ENCODE measurements at regions not wholly inside any gene's neighbourhood (a gene's known extent, or its start where the extent isn't known, plus 50 kb on each side); places are given as distances from the start of the nearest gene placed in this dataset.
"Not testable (repeated sequence)": the region's sequence is repeated elsewhere in the genome, so short reads cannot be mapped to it uniquely, and the experiment has no call there.

DNA sequence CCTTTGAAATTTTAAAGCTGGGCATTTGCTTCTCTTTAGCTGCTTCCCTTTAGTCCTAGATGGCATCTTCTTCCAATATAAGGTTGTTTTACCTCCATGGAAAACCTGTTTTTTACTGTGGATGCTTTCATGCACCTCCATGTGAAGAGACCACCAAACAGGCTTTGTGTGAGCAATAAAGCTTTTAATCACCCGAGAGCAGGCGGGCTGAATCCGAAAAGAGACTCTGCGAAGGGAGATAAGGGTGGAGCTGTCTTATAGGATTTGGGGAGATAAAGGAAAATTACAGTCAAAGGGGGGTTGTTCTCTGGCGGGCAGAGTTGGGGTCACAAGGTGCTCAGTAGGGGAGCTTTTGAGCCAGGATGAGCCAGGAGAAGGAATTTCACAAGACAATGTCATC, 1049.8 kb downstream of the PLOD2 start:
- DNase-seq: not testable (repeated sequence)

DNA sequence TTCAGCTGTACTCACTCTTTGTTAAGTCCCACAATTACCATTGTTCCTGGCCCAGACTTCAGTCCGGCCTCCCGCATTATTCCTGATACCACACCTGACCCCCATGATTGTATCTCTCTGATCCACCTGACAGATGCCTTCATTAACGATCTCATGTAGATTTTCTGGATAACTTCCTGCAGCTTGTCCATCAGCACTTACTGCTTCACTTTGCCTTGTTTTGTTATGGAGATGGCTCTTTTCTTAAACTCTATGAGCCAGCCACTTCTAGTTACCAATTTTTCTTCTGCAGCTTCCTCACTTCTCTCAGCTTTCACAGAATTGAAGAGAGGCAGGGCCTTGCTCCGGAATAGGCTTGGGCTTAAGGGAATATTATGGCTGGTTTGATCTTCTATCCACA, 1044.2 kb downstream of the PLOD2 start:
- no peak for DNase-seq

GRCh38 chr3:145118303-145118702, 1042.7 kb downstream of the PLOD2 start:
- DNase-seq: no peak

DNA sequence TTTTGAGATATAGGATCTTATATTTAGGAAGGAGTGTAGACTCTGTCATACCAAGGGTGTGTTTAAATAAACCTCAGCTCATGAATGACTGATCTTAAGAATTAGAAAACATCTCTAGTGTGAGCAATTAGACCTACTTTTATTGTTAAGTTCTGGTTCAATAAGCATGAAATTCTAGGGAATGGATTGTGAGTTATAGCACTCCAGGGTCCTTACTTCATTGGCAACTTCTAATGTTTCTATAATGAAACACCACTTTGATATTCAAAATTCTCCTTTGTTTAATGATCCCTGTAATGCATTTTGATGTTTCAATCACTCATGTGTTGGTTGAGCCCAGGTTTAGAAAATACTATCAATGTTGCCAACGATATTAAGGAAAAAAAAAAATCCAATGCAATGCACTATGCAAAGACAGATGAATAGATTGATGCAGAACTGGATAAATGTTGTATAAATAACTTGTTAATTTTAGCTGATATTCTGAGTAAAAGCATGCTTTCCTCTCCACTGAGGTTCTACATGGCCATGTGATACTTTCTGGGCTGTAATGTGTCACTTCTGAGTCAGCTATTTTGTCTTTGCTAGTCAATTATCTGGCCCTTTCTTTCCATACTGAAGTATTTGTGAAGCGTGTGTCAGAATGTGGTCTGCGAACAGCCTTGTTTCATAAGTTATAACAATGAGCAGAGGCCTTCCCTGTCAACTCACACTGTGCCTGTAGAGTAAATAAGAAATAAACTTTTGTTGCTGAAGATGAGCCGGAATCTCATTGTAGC, 1035.9 kb downstream of the PLOD2 start:
- DNase-seq: no peak

GRCh38 chr3:145133281-145133680, 1027.7 kb downstream of the PLOD2 start:
- DNase-seq: no peak

GRCh38 chr3:145134738-145135137, 1026.2 kb downstream of the PLOD2 start:
- DNase-seq: no peak

DNA sequence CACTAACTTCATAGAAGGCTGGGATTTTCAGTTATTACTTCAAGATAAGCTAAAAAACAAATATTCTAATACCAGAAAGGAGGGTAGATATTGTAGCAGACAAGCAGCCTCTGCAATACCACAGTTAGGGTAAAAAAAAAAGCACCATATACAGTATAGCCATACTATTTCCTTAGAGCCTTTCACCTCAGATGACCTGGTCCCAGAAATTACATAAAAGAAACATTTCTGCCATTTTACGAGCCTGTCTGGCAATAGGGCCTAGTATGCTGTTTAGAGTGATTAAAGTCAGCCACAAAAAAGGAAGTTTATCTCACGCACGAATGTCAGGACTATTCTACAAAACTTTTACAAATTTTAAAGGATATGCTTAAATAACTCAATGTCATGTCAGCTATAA, 1016.6 kb downstream of the PLOD2 start:
- DNase-seq: no peak

GRCh38 chr3:145145461-145145860, 1015.5 kb downstream of the PLOD2 start:
- no peak for DNase-seq

DNA sequence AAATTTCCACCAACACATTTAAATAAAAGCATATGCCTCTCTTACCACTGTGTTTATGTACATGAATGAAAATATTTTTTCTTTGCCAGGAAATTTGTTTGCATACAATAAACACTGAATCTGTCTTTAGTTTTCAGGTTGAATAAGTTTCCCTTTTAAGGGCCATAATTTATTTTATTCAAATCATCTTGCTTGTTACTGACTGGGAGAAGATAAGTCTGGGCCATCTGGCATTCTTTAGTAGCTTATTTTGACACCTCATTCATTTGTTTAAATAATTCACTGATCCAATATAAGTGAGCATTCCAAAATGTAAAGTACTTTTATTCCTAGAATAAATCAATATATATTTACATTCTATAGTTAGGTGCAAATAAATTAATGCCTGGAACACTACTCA, 1001.3 kb downstream of the PLOD2 start:
- DNase-seq: no peak

DNA sequence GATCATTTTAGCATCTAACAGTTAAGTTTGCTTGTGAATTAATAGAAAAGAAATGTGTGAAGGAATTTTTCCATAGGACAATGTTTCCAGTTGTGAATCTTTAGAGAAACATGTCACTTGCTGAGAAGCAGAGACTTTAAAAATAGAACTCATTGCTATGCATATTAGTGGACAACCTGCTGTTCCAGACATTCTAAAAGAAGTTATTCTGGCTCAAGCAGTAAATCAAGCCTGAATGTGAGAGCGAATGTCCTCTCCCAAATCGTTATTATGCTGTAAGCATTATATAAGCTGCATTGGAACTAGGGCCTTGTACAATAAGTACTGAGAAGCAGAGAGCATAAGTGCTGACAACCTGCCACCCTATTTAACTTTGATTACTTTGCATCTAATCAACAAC, 990.9 kb downstream of the PLOD2 start:
- DNase-seq: no peak

DNA sequence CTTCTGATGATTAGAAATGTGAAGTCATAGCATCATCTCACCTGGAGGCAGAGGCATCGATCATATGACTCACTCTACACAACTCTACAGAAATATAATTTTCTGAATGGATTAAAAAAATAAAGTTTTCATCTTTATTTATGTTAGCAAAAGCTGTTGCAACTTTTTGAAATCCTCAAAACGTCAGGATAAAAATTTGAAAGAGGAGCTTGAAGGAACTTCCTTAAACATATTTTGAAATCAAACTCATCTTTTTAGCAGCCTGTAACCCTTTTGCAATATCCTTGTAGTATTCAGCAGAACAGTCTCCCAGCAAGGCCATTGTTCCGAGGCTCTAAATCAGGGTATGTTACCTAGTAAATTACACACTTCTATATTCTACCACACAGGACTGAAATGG, 985.4 kb downstream of the PLOD2 start:
- no peak for DNase-seq

GRCh38 chr3:145176907-145177306, 984.1 kb downstream of the PLOD2 start:
- DNase-seq: no peak

DNA sequence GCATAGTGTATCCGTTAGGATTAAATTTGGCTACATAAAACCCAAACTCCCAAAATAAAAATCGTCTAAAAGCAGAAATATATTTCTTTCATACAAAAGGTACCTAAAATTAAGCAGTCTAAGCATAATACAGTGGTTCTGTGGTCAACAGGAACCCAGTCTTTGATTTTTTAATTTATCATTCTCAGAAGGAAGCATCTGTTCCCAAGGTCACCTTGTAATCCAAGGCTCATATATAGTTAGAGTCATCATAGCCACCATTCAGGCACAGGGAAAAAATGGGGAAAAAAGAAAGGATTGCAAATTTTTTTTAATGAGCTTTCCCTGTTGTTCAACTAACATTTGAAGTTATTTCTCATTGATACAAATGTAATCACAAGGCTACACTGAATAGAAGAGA, 983.2 kb downstream of the PLOD2 start:
- DNase-seq: no peak

- no peak for DNase-seq
These were observed 978.6 kb downstream of the PLOD2 start for GRCh38 chr3:145182196-145182911.

DNA sequence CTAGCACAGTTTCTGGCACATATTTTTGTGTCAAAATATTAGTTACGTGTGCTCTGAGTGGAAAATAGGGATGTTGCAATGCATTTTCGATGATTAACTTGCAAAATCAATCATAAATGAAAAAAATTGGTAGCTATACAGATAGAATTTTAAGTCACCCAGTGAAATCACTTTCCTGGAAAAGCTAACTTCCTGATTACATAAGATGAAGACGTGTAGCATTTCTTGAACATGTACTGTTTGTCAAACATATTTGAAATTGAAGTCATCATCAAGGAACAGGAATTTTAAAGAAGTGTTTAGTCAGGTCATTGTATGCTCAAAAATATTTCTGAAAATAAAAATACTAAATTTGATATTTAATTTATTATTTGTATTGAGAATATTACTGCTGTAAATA, 977.7 kb downstream of the PLOD2 start:
- no peak for DNase-seq

DNA sequence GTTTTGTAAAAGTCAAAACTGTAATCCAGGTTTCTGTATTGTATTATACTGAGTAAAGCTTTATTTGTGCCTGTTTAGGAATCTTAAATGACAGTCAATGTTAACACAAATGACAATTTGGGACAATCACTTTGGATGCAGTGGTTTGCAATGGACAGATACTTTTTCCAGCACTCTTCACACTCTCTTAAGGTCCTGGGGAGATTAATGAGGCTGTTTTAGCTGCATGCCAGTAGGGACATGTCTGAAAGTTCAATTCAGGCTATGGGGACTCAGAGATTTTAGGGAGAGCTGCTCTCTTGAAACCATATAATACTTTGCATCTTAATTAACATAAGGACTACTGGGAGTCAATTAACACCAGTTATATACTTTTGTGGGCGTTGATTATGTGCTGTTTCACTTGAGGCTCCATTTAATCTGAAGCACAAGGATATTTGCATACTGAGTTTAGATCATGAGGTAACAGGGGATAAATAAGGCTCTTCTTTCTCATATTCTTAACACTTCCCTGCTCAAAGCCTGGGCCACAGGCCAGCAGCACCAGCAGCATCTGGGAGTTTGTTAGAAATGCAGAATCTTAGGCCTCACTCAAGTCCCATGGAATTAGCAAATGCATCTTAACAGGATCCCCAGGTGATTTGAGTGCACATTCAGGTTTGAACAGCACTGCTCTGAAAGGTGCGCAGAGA, 972.8 kb downstream of the PLOD2 start:
- no peak for DNase-seq

DNA sequence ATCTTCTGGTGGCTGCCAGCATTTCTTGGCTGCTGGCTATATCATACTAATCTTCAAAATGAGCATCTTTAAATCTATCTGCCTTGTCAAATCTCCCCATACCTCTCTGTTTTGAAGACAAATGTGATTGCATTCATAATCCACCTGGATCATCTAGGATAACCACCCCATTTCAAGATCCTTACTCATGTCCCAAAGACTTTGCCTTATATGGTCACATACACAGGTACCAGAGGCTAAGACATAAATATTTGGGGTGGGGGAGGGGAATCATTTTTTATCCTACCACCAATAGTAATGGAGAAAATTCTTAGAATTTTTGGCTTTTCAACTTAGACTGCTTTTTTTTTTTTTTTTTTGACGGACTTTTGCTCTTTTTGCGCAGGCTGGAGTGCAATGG, 970.8 kb downstream of the PLOD2 start:
- no peak for DNase-seq

GRCh38 chr3:145190761-145191160, 970.2 kb downstream of the PLOD2 start:
- no peak for DNase-seq

DNA sequence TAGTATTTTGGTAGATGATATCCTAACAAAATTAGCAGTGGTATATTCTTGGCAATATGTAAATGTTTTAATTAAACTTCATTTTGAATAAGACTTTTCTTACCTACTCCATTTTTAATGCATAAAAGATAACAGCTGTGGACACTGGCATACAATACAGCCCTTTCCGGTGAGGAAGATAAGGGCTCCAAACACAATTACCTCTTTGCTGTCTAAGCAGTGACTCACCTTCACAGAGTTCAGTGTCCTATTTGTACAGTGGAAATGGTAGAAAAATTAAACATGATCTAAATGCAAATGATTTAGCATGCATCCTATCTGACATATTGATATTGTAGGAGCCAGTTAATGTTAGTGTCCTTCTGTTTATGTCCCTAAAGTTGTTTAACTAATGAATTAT, 969.4 kb downstream of the PLOD2 start:
- no peak for DNase-seq

GRCh38 chr3:145197051-145197820, 963.7 kb downstream of the PLOD2 start:
- DNase-seq: no peak

DNA sequence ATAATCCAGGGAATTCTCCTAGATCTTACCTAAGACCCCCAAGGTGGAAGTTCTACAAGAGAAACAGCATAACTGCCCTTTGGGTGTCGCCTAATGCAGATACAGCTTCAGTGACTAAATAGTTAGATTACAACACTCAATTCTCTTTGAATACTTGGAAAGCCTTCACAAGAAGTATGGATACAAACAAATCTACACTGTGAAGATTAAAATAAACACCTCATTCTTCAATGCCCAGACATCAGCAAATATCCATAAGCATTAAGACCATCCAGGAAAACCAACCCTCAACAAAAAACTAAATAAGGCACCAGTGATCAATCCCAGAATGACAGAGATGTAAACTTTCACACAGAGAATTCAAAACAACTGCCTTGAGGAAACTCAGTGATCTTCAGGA, 963.2 kb downstream of the PLOD2 start:
- DNase-seq: no peak

GRCh38 chr3:145209561-145209960, 951.4 kb downstream of the PLOD2 start:
- no peak for DNase-seq
